RWPE2 (cell line): ENCODE measurements at regions not wholly inside any gene's neighbourhood (a gene's known extent, or its start where the extent isn't known, plus 50 kb on each side); places are given as distances from the start of the nearest gene placed in this dataset.

Experiments used
- ATAC-seq: fragments of 200-7000 bp; cut with Tn5 transposase; 3 replicates; pipeline ENCODE4 v1.9.1; 2021; ENCODE audit warnings: low read depth
- DNase-seq: peaks from one replicate; pipeline ENCODE4 v3.0.0-alpha.2; 2020; ENCODE audit warnings: low spot score
- H3K27ac ChIP-seq: fragments of 450-650 bp; 2 replicates; pipeline ENCODE4 v1.5.1; 2017; ENCODE audit warnings: mild to moderate bottlenecking; ENCODE audit not compliant: poor library complexity, severe bottlenecking
- H3K27me3 ChIP-seq: fragments of 250-450 bp; sonication (Bioruptor Pico); 2 replicates; pipeline ENCODE4 v1.5.1; 2021; ENCODE audit warnings: mild to moderate bottlenecking, moderate library complexity; ENCODE audit not compliant: insufficient read depth, poor library complexity, severe bottlenecking
- H3K36me3 ChIP-seq: fragments of 250-450 bp; sonication (Bioruptor Pico); 2 replicates; pipeline ENCODE4 v1.5.1; 2020; ENCODE audit warnings: low read depth, mild to moderate bottlenecking, moderate library complexity
- H3K4me1 ChIP-seq: fragments of 250-450 bp; sonication (Bioruptor Pico); 2 replicates; pipeline ENCODE4 v1.5.1; 2021; ENCODE audit warnings: mild to moderate bottlenecking, moderate library complexity; ENCODE audit not compliant: insufficient read depth, poor library complexity, severe bottlenecking
- H3K4me3 ChIP-seq: fragments of 250-450 bp; sonication (Bioruptor Pico); 2 replicates; pipeline ENCODE4 v1.5.1; 2021; ENCODE audit warnings: mild to moderate bottlenecking, moderate library complexity; ENCODE audit not compliant: severe bottlenecking
- H3K9me3 ChIP-seq: fragments of 250-450 bp; sonication (Bioruptor Pico); 2 replicates; pipeline ENCODE4 v1.5.1; 2021; ENCODE audit warnings: mild to moderate bottlenecking, moderate library complexity; ENCODE audit not compliant: severe bottlenecking
- TF ChIP-seq, protein P1 (sequence below): fragments of 450-650 bp; IDR thresholded peaks from one replicate; pipeline ENCODE4 v1.5.1; 2017; ENCODE audit warnings: mild to moderate bottlenecking, moderate library complexity; ENCODE audit not compliant: poor library complexity, severe bottlenecking

DNA sequence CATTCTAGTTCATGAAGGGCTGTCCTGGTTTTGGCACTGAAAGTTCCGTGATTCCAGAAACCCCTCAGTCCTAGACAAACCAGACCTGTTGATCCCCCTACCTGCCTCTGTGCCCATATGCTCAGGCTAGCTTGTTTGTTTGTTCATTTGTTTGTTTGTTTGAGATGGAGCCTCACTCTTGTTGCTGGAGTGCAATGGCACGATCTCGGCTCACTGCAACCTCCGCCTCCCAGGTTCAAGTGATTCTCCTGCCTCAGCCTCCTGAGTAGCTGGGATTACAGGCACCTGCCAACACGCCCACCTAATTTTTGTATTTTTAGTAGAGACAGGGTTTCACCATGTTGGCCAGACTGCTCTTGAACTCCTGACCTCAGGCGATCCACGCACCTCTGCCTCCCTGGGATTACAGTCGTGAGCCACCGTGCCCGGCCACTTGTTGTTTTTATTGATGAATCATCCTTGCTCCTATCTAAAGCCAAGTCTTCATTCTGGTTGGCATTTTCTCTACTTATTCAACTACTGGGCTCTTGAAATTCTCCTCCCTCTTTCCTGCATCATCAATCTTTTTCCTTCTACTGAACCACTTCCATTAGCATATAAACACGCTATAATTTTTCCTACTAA, 86.3 kb upstream of the BMP2K start:
- ATAC-seq = no peak

DNA sequence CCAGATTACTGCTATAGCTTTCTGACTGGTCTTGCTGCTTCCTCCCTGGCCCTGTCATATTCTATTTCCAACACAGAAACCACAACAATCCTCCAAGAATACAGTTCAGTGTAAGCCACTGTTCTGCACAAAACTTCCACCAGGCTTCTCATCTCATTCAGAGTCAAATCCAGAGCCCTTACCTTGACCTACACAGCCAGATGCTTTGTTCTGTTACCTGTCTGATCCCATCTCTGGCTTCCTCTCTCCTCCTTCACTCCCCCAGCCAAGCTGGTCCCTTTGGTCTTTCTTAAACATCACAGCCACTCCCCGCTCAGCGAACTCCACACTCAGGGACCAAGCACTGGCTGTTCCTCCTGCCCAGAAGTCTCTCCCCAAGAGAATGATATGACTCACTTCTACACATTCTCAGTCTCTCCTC, 84.8 kb upstream of the BMP2K start:
- ATAC-seq (no peak), DNase-seq (no peak)
- H3K4me3 ChIP-seq = no peak overlapping the region
- no peaks in the 10 kb centered on the region for H3K9me3 ChIP-seq
- H3K27ac ChIP-seq = no peak overlapping the region
- no peaks in the 10 kb centered on the region for H3K27me3 ChIP-seq
- TF ChIP-seq, protein P1, sequence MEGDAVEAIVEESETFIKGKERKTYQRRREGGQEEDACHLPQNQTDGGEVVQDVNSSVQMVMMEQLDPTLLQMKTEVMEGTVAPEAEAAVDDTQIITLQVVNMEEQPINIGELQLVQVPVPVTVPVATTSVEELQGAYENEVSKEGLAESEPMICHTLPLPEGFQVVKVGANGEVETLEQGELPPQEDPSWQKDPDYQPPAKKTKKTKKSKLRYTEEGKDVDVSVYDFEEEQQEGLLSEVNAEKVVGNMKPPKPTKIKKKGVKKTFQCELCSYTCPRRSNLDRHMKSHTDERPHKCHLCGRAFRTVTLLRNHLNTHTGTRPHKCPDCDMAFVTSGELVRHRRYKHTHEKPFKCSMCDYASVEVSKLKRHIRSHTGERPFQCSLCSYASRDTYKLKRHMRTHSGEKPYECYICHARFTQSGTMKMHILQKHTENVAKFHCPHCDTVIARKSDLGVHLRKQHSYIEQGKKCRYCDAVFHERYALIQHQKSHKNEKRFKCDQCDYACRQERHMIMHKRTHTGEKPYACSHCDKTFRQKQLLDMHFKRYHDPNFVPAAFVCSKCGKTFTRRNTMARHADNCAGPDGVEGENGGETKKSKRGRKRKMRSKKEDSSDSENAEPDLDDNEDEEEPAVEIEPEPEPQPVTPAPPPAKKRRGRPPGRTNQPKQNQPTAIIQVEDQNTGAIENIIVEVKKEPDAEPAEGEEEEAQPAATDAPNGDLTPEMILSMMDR = no peak
- H3K4me1 ChIP-seq = peaks cover 9% of the 10 kb centered on the region
- H3K36me3 ChIP-seq = no peaks in the 10 kb centered on the region

More for the DNA sequence above, 86.3 kb upstream of the BMP2K start:
- Histone ChIP-seq H3K4me1 (peaks cover 9% of the 10 kb centered on the region), H3K9me3 (no peaks in the 10 kb centered on the region), H3K27ac (no peak overlapping the region), H3K27me3 (no peaks in the 10 kb centered on the region), H3K36me3 (no peaks in the 10 kb centered on the region), H3K4me3 (no peak overlapping the region)
- DNase-seq = no peak
- TF ChIP-seq, protein P1 = no peak

DNA sequence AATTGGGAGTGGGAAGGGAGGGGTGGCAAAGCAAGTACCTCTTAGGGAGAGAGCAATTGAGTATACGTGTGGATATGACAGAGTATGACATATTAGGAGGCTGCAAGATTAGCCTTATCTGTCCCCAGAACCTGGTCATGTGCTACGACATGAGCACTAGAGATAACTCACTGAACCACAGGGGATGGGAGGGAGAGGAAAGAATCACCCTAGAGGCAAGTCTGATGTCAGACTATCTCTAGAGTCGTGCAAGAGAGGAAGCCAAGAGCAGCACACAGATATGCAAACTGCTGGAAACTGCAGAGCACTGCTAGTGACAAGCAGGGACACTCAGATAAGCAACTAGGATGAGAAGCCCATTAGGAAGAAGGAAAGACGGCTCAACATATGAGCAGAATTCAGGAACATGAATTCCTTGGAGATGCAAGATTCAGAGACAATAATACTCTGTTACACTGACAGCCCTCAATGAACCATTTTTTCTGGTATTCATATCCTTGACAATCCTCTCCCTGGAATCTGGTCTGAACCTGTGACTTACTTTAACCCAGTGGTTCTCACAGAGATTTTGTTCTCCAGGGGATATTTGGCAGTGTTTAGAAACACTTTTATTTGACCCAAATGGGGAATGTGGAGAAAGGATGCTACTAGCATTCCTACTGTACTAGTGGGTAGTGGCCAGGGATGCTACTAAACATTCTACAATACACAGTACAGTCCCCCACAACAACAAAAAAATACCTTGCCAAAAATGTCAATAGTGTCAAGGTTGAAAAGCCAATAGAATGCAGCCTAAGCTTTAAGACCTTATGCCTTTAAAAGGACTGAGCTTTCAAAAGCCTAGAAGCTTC, 84.0 kb upstream of the BMP2K start:
- no peak for DNase-seq
- TF ChIP-seq, protein P1 = no peak
- no peak for ATAC-seq
- no peaks in the 10 kb centered on the region for H3K9me3 ChIP-seq
- H3K27me3 ChIP-seq = no peaks in the 10 kb centered on the region
- peaks cover 9% of the 10 kb centered on the region for H3K4me1 ChIP-seq
- H3K27ac ChIP-seq = no peak overlapping the region
- H3K36me3 ChIP-seq = no peaks in the 10 kb centered on the region
- H3K4me3 ChIP-seq = no peak overlapping the region

DNA sequence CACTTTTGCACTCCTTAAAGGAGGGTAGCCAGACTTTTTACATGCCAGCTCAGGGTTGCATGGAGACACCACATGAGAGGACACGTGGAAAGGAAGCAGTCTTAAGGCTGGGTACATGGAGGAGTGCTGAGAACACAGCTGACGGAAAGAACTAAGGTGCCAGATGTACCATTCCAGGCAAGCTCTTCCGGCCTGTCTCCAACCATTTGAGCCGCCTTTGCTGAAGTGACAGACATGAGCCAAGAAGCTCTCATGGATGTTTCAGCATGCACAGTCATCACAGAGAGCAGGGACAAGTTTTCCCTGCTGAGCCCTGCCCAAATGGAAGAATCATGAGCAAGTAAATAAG, 83.4 kb upstream of the BMP2K start:
- Histone ChIP-seq H3K4me1 (peaks cover 9% of the 10 kb centered on the region), H3K27me3 (no peaks in the 10 kb centered on the region), H3K4me3 (no peak overlapping the region), H3K9me3 (no peaks in the 10 kb centered on the region), H3K36me3 (no peaks in the 10 kb centered on the region), H3K27ac (no peak overlapping the region)
- no peak for ATAC-seq
- TF ChIP-seq, protein P1 = no peak
- DNase-seq = no peak
